ENCODE measurements at regions not wholly inside any gene's neighbourhood (a gene's known extent, or its start where the extent isn't known, plus 50 kb on each side); places are given as distances from the start of the nearest gene placed in this dataset.
A peak's percentile ranks its signal among the peaks of the same experiment; 100 is the strongest.
"Not testable (repeated sequence)": the region's sequence is repeated elsewhere in the genome, so short reads cannot be mapped to it uniquely, and the experiment has no call there.

DNA sequence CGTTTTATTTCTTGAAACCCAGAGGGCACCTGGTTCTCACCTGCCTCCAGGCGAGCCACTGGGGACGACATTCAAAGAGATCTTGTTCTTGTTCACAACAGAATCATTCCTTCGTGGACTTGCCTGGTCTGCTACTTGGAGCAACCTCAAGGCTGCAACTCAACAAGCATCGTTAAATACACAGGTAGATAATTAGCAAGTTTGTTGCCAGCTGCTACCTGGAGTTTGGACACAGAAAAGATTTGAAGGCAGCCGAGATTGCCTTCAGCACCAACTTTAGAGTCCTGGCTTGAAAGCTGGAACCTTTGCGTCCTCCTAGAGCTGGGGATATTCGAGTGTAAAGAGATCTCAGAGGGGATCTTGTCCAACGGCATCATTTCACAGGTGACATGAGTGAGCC, 89.6 kb upstream of the C7orf33 start:
- no peak overlapping the region for H3K27ac ChIP-seq
- H3K27me3 ChIP-seq: peaks cover 0 to 56% of the 10 kb centered on the region in 2 donors
- intact Hi-C loops (cut with DNase I; ENCODE audit: low total_unique reads): loop anchor here (5.0 kb wide), 1 partner anchor 466 kb away; no protein-coding TSS in a partner anchor
- no peaks in the 10 kb centered on the region for H3K9me3 ChIP-seq
- no peaks in the 10 kb centered on the region for H3K36me3 ChIP-seq
- TF ChIP-seq CTCF (IDR thresholded peaks at IDR 0.05): no peak
- H3K4me3 ChIP-seq: no peak overlapping the region
- no peaks in the 10 kb centered on the region for H3K4me1 ChIP-seq
- no peak for DNase-seq

- H3K4me3 ChIP-seq: no peak overlapping the region
- no peaks in the 10 kb centered on the region for H3K9me3 ChIP-seq
- H3K36me3 ChIP-seq: no peaks in the 10 kb centered on the region
- no peaks in the 10 kb centered on the region for H3K4me1 ChIP-seq
- DNase-seq: no peak
- TF ChIP-seq CTCF (IDR thresholded peaks at IDR 0.05): peak; percentile 66 to 76
- no peak overlapping the region for H3K27ac ChIP-seq
- intact Hi-C loops (cut with DNase I; ENCODE audit: low total_unique reads): loop anchor here (5.0 kb wide), 1 partner anchor 463 kb away; no protein-coding TSS in a partner anchor
- H3K27me3 ChIP-seq: peaks cover 0 to 40% of the 10 kb centered on the region in 2 donors
Observed at GRCh38 chr7:148503900-148504487, 86.6 kb upstream of the C7orf33 start.

GRCh38 chr7:148505645-148506375, 84.8 kb upstream of the C7orf33 start:
- no peaks in the 10 kb centered on the region for H3K9me3 ChIP-seq
- intact Hi-C loops (cut with DNase I; ENCODE audit: low total_unique reads): no loop called here
- H3K27me3 ChIP-seq: peaks cover 0 to 22% of the 10 kb centered on the region in 2 donors
- DNase-seq: no peak
- H3K4me1 ChIP-seq: no peaks in the 10 kb centered on the region
- H3K4me3 ChIP-seq: no peak overlapping the region
- TF ChIP-seq CTCF (IDR thresholded peaks at IDR 0.05): no peak
- no peak overlapping the region for H3K27ac ChIP-seq
- H3K36me3 ChIP-seq: no peaks in the 10 kb centered on the region

DNA sequence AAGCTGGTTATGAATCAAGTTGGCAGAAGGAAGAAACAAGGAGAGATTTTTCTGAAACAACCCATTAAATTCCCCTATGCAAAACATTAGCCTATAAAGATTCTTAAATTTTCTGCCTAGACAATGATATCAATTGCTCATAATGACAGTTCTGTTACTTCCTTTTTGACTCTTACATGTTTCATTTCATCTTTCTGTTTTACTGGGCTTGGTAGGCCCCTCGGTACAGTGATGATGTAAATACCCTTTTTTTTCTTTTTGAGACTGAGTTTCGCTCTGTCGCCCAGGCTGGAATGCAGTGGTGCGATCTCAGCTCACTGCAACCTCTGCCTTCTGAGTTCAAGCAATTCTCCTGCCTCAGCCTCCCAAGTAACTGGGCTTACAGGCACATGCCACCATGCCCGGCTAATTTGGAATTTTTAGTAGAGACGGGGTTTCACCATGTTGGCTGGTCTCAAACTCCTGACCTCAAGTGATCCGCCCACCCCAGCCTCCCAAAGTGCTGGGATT, 83.4 kb upstream of the C7orf33 start:
- H3K4me3 ChIP-seq; H3K9me3 ChIP-seq; H3K4me1 ChIP-seq; H3K27me3 ChIP-seq; intact Hi-C loops (cut with DNase I; ENCODE audit: low total_unique reads); H3K27ac ChIP-seq; DNase-seq; H3K36me3 ChIP-seq: not testable (repeated sequence)

- H3K9me3 ChIP-seq: no peaks in the 10 kb centered on the region
- no peak for TF ChIP-seq CTCF (IDR thresholded peaks at IDR 0.05)
- intact Hi-C loops (cut with DNase I; ENCODE audit: low total_unique reads): no loop called here
Observed at GRCh38 chr7:148507787-148508186, 82.8 kb upstream of the C7orf33 start.

GRCh38 chr7:148514236-148514635, 76.3 kb upstream of the C7orf33 start:
- Histone ChIP-seq H3K36me3 (no peaks in the 10 kb centered on the region), H3K27me3 (no peaks in the 10 kb centered on the region), H3K4me1 (no peaks in the 10 kb centered on the region), H3K27ac (no peak overlapping the region), H3K9me3 (no peaks in the 10 kb centered on the region), H3K4me3 (no peak overlapping the region)
- intact Hi-C loops (cut with DNase I; ENCODE audit: low total_unique reads): no loop called here
- TF ChIP-seq CTCF (IDR thresholded peaks at IDR 0.05): no peak
- no peak for DNase-seq

More at GRCh38 chr7:148507787-148508186, 82.8 kb upstream of the C7orf33 start:
- H3K4me3 ChIP-seq: no peak overlapping the region
- DNase-seq: no peak
- H3K27me3 ChIP-seq: peaks cover 0 to 5% of the 10 kb centered on the region in 2 donors
- H3K4me1 ChIP-seq: no peaks in the 10 kb centered on the region
- H3K36me3 ChIP-seq: no peaks in the 10 kb centered on the region
- no peak overlapping the region for H3K27ac ChIP-seq

Measured in tibial artery (tissue), 4 donors.